ENCODE measurements at regions not wholly inside any gene's neighbourhood (a gene's known extent, or its start where the extent isn't known, plus 50 kb on each side); places are given as distances from the start of the nearest gene placed in this dataset.
"Not testable (repeated sequence)": the region's sequence is repeated elsewhere in the genome, so short reads cannot be mapped to it uniquely, and the experiment has no call there.

DNA sequence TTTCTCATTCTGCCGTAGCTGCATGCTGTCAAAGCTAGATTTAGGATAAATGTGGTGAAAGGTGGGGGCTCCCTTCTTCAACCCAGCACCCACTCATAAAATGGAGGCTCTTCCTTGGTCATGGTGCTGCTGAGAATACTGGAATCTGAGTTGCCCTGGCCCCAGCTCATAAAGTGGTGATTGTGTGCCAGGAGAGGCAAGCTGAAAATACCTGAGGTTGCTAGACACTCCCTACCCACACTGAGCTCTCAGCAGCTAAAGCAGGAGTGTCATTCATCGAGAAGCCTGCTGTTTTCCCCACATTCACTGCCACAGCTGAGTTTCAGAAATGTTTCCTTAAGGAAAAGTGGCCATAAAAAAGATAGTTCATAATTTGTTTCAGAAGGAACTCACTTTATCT, 297.1 kb upstream of the RBMS1 start:
- no peak for DNase-seq (ENCODE audit: low read depth, low spot score)

- no peak for DNase-seq (ENCODE audit: low read depth, low spot score)
Observed at GRCh38 chr2:160791884-160792283, 298.3 kb upstream of the RBMS1 start.

DNA sequence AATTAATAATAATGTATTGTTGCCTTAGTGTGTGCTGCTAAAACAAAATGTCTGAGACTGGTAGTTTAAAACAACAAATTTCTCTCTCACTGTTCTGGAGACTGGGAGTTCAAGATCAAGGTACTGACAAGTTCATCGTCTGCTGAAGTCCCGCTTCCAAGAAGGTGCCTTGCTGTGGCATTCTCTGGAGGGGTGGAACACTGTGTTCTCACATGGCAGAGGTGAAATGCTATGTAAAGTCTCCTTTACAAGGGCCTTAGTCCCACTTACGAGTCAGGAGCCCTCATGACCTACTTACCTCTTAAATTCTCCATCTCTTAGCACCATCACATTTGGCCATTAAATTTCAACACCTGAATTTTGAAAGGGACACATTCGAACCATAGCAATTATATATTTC, 299.2 kb upstream of the RBMS1 start:
- no peak for DNase-seq (ENCODE audit: low read depth, low spot score)

GRCh38 chr2:160794926-160795325, 301.3 kb upstream of the RBMS1 start:
- no peak for DNase-seq (ENCODE audit: low read depth, low spot score)

GRCh38 chr2:160803881-160804280, 310.3 kb upstream of the RBMS1 start:
- DNase-seq (ENCODE audit: low read depth, low spot score): no peak

GRCh38 chr2:160810406-160810805, 316.8 kb upstream of the RBMS1 start:
- DNase-seq (ENCODE audit: low read depth, low spot score): no peak

DNA sequence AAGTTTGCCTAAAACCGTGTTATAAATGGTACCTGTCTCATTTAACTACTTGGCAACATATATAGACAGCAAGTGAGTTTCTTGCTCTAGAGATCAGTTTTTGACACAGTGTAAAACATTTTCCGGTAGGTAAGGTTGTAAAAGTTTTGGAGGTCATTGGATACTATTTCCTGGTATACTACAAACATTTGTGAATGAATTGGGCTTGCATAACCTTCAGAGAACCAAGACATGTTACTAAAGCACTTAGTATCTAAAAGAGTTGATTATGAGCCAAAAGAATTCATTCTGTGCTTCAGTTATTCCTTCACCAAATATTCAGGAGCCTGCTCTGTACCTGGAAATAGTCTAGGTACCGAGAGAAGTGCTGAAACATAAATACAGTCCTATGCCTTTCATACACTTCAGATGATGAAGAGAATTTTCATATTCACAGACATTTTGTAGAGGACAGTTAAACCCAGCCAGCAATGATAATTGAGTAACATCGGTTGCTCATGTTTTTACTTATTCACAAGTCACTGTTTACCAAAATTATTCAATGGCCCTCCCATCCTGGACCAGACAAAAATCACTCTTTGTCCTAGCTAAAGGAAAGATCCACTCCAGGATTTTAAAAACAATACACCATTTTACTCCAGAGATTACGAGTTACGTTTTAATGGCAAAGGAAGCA, 319.4 kb upstream of the RBMS1 start:
- DNase-seq (ENCODE audit: low read depth, low spot score): no peak

GRCh38 chr2:160813506-160813858, 319.9 kb upstream of the RBMS1 start:
- no peak for DNase-seq (ENCODE audit: low read depth, low spot score)

DNA sequence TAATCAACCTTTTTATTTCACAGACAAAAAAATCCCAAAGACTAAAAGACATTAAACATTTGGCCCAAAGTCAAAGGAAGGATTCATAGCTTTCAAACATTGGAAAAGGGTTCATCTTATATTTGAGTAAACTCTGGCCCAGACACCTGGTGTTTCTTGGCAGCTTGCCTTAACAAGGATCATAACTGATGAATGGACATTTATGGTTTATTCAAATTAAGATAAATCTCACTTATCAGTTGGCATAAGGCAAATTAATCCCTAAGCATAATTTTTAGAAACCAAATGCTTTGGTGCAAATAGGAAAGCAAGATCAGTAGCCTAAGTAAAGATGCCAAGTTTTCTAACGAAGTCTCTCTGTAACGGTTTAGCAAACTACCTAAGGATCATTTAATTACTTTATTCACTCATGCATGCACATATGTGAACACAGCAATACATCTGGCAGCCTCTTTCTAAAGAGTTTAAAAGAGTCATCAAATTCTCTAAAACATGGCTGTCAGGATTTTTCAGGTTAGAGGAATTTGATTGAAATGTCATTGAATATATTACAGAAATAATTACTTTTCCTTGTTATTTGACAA, 323.4 kb upstream of the RBMS1 start:
- DNase-seq (ENCODE audit: low read depth, low spot score): no peak

- DNase-seq (ENCODE audit: low read depth, low spot score): no peak
Observed at GRCh38 chr2:160820691-160821090, 327.1 kb upstream of the RBMS1 start.

GRCh38 chr2:160822006-160822405, 328.4 kb upstream of the RBMS1 start:
- DNase-seq (ENCODE audit: low read depth, low spot score): no peak

DNA sequence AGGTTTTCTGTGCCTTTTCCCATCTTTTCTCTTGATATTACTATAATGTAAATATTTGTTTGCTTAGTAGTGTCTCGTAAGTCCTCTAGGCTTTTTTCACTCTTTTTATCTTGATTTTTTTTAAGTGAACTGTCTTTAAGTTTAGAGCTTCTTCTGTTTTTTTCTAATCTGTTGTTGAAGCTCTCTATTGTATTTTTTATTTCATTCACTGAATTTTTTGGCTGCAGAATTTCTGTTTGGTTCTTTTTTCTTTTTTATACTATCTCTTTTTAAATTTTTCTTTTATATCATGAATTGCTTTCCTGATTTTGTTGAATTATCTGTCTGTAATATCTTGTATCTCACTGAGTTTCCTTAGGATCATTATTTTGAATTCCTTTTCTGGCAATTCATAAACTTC, 331.8 kb upstream of the RBMS1 start:
- no peak for DNase-seq (ENCODE audit: low read depth, low spot score)

DNA sequence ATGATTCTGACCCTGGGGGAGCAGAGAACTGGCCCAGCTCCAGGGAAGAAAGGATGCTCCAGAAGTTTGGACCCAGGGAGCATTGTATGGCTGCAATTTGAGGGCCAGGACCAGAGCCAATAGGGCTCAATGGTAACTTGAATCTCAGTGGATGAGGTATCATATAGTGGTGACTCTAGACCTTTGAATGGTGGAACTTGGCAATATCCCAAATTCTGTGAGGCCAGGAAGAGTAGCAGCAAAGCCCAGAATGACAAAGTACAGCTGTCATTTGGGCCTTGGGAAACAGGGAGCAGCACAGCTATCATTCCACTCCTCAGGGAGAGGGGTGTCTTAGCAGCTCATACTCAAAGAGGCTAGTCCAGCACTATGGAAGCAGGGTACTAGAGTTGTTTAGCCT, 332.9 kb upstream of the RBMS1 start:
- DNase-seq (ENCODE audit: low read depth, low spot score): no peak

- no peak for DNase-seq (ENCODE audit: low read depth, low spot score)
Observed at GRCh38 chr2:160828076-160828475, 332.2 kb upstream of the TANK start.

- DNase-seq (ENCODE audit: low read depth, low spot score): not testable (repeated sequence)
Observed at GRCh38 chr2:160832381-160832780, 327.8 kb upstream of the TANK start.

- DNase-seq (ENCODE audit: low read depth, low spot score): no peak
Observed at GRCh38 chr2:160835166-160835565, 325.1 kb upstream of the TANK start.

DNA sequence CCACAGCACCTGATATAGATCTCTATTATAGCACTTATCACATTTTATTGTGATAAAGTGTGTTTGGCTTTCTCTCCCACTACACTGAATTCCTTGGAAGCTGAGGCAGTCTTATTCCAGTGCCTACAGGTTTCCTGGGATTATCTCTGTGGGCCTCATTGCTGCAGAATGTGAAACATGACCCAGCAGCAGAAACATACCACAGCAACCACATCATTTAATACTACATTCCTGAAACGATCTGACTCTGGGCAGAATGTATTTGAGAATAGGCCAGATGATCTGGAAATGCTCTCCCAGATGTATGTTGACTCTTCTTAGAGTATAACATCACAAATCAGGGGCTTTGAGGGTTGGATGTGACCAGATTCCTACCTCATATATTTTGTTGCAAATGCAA, 323.5 kb upstream of the TANK start:
- no peak for DNase-seq (ENCODE audit: low read depth, low spot score)

DNA sequence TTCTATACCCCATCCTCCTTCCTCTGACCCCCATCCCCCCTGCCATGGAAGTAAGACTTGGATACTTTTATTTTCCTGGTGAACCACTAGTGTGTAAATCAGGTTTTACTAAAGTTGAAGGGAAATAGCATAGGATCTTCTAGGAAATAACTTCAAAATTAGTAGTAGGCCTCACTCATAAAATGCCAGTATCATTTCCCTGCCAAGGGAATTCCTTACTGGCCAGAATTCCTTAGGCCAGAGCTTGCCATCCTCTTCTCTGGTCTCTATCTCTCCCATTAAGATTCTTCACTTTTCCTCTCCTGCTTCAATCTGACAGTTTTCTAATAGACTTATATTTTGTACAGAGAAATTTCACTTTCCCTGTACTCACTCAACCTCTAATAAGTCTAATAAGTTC, 322.8 kb upstream of the TANK start:
- no peak for DNase-seq (ENCODE audit: low read depth, low spot score)

DNA sequence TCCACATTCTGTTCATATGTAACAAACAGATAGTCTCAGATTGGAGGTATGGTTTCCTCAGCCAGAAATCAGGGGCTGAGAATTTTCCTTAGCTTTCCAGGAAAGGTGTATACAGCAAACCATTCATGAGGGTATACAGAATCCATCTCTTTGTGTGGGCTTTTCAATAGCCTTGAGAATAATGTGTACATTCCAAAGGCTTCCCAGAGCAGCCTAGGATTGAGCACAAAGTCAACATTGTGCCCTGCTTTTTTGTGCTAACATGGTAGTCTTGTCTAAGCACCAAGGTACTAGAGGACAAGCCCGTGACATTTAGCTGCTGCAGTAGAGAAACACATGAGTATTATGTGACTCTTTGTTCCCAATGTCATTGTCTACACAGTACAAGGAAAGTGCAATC, 322.1 kb upstream of the TANK start:
- DNase-seq (ENCODE audit: low read depth, low spot score): no peak

DNA sequence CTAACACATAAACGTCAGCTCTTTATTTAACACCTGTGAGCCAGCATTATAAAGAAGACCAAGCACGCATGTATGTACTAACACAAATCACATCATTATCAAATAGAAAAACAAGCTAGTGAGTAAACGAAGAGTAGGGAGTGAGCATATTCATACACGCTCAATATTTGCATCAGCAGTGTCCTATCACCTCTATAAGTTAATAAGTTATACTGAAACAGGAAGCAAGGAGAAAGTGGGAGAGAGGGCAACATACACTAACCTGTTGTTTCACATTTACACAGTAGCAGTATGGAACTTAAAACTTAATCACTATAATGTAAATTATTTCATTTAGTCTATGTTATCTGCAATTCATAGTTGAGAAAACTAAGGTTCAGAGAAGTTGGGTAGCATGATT, 321.5 kb upstream of the TANK start:
- no peak for DNase-seq (ENCODE audit: low read depth, low spot score)

- DNase-seq (ENCODE audit: low read depth, low spot score): no peak
Observed at GRCh38 chr2:160842286-160842685, 317.9 kb upstream of the TANK start.

DNA sequence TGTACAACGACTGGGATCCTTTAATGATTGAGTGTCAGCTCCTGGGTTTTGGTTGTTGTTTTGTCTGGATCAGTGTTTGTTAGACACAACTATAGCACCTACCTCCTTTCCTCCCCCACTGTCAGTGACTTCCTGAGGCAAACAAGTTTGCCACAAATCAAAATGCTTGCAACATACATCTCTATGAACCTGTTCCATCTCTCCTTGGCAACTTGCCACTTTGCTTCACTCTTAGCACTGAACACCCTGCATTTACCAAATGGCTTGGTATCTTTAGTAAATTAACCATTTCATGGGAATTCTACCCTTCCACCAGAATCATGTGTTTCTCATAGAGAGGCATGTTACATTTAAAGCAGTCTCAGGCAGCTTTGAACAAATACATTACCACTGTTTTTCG, 301.1 kb upstream of the TANK start:
- no peak for DNase-seq (ENCODE audit: low read depth, low spot score)

DNA sequence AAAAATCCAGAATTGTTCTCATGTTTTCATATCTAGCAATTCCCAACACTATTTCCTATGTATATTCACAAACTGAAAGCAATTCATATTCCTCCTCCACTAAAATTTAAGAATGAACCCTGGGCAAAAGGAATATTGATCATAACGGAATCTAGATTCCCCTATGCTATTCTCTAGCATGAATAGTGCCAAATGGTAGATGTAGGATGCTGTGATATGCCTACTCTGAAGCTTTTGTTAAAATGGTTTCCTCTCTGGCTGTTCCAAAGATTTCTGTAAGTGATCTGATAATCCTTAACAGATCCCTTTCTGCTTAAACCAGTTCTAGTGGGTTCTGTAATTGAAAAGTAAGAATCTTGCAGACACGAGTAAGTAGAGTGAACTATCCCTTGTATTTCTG, 298.0 kb upstream of the TANK start:
- DNase-seq (ENCODE audit: low read depth, low spot score): no peak

GRCh38 chr2:160868891-160869290, 291.3 kb upstream of the TANK start:
- DNase-seq (ENCODE audit: low read depth, low spot score): no peak

All from iPS DF 19.7 (cell line).